ENCODE measurements at regions not wholly inside any gene's neighbourhood (a gene's known extent, or its start where the extent isn't known, plus 50 kb on each side); places are given as distances from the start of the nearest gene placed in this dataset.
"Not testable (repeated sequence)": the region's sequence is repeated elsewhere in the genome, so short reads cannot be mapped to it uniquely, and the experiment has no call there.

- H3K27ac Mint-ChIP-seq; H3K9me3 Mint-ChIP-seq; POLR2A ChIA-PET; intact Hi-C loops (cut with micrococcal nuclease); DNase-seq; H3K27me3 Mint-ChIP-seq; H3K4me1 Mint-ChIP-seq (ENCODE audit: low read depth); H3K4me3 Mint-ChIP-seq; H3K36me3 Mint-ChIP-seq (ENCODE audit: low read depth); ATAC-seq; CTCF ChIA-PET: not testable (repeated sequence)
Observed at GRCh38 chr15:84401891-84402840, 166.6 kb downstream of the GOLGA6L4 start.

DNA sequence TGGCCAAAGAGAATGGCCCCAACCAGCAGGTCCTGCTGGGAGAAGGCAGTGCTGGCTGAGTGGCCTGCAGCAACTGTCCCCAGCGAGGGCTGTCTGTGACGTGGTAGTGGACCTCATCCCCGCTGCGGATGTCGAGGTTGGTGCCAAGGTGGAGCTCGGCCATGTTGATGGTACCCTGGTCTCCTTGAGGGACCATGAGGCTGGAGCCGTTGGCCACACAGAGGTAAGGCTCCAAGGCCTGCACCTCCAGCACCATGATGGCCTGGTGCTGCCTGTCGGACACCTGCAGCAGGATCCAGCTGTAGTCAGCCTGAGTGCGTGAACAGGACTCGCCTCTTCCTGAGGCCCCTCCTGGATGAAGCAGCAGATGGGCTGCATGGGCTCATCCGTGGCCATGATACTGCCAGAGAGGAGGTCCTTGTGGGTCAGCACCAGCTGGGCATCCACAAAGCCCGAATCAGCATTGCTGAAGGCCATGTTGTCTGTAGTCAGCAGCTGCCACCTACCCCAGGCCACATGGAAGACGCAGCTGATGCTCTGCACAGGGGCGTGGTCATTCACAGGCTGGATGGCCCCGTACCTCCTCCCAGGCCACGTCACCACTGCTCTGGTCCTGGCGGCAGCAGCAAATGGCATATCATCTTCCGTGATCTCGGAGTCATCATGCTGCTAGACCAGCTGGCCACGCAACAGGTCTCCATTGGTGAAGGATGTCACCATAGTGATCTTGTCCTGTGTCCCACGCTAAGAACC lies 167.5 kb downstream of the GOLGA6L4 start:
- H3K4me3 Mint-ChIP-seq: no peak overlapping the region
- no peak for DNase-seq
- ChIA-PET CTCF (no interaction called here), POLR2A (no interaction called here)
- ATAC-seq: no peak
- no peaks in the 10 kb centered on the region for H3K36me3 Mint-ChIP-seq (ENCODE audit: low read depth)
- H3K4me1 Mint-ChIP-seq (ENCODE audit: low read depth): no peaks in the 10 kb centered on the region
- no peaks in the 10 kb centered on the region for H3K9me3 Mint-ChIP-seq
- intact Hi-C loops (cut with micrococcal nuclease): no loop called here
- no peak for TF ChIP-seq CTCF (IDR thresholded peaks at IDR 0.05)
- no peaks in the 10 kb centered on the region for H3K27me3 Mint-ChIP-seq
- no peak overlapping the region for H3K27ac Mint-ChIP-seq

GRCh38 chr15:84409357-84409756 lies 173.8 kb downstream of the GOLGA6L4 start:
- CTCF ChIA-PET; H3K9me3 Mint-ChIP-seq; DNase-seq; H3K27ac Mint-ChIP-seq; H3K4me3 Mint-ChIP-seq; H3K27me3 Mint-ChIP-seq; H3K36me3 Mint-ChIP-seq (ENCODE audit: low read depth); intact Hi-C loops (cut with micrococcal nuclease); ATAC-seq; POLR2A ChIA-PET; H3K4me1 Mint-ChIP-seq (ENCODE audit: low read depth): not testable (repeated sequence)

GRCh38 chr15:84421513-84422181 lies 179.2 kb upstream of the ZSCAN2 start:
- POLR2A ChIA-PET; H3K27ac Mint-ChIP-seq; DNase-seq; ATAC-seq; H3K4me3 Mint-ChIP-seq; H3K4me1 Mint-ChIP-seq (ENCODE audit: low read depth); H3K9me3 Mint-ChIP-seq; H3K36me3 Mint-ChIP-seq (ENCODE audit: low read depth); H3K27me3 Mint-ChIP-seq; CTCF ChIA-PET; intact Hi-C loops (cut with micrococcal nuclease): not testable (repeated sequence)

- not testable (repeated sequence) for H3K9me3 Mint-ChIP-seq
Observed at GRCh38 chr15:84425327-84425726, 175.5 kb upstream of the ZSCAN2 start.

DNA sequence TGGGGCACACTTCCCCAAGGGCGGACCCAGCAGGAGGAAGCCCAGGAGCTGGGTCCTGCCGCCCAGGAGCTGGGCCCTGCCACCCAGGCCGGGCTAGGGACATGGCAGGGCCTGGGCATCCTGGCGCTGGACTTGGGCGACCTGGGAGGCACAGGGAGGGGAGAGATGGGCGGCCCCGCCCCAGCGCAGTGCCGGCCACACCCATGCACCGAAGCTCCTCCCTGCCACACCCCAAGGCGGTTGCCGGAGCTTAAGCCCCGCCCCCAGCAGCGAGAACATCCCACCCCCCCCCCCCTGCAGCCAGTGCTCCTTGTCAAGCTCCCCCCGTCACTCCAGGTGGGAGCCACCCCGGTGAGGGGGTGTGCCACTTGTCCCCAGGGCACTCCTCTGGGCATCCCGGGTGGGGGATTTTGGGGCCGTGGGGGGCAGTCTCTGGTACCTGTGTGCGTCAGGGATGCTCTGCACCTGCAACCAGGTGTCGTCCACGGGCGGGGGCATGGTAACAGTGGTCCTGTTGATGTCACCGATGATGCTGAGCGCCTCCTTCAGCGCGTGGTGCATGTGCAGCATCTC lies 127.4 kb upstream of the ZSCAN2 start:
- H3K9me3 Mint-ChIP-seq; ATAC-seq; H3K27ac Mint-ChIP-seq; H3K4me1 Mint-ChIP-seq (ENCODE audit: low read depth); CTCF ChIA-PET; intact Hi-C loops (cut with micrococcal nuclease); H3K4me3 Mint-ChIP-seq; POLR2A ChIA-PET; DNase-seq; H3K27me3 Mint-ChIP-seq; H3K36me3 Mint-ChIP-seq (ENCODE audit: low read depth): not testable (repeated sequence)

More at GRCh38 chr15:84425327-84425726, 175.5 kb upstream of the ZSCAN2 start:
- H3K4me3 Mint-ChIP-seq; H3K27ac Mint-ChIP-seq; CTCF ChIA-PET; H3K4me1 Mint-ChIP-seq (ENCODE audit: low read depth); DNase-seq; ATAC-seq; H3K36me3 Mint-ChIP-seq (ENCODE audit: low read depth); POLR2A ChIA-PET; intact Hi-C loops (cut with micrococcal nuclease); H3K27me3 Mint-ChIP-seq: not testable (repeated sequence)

DNA sequence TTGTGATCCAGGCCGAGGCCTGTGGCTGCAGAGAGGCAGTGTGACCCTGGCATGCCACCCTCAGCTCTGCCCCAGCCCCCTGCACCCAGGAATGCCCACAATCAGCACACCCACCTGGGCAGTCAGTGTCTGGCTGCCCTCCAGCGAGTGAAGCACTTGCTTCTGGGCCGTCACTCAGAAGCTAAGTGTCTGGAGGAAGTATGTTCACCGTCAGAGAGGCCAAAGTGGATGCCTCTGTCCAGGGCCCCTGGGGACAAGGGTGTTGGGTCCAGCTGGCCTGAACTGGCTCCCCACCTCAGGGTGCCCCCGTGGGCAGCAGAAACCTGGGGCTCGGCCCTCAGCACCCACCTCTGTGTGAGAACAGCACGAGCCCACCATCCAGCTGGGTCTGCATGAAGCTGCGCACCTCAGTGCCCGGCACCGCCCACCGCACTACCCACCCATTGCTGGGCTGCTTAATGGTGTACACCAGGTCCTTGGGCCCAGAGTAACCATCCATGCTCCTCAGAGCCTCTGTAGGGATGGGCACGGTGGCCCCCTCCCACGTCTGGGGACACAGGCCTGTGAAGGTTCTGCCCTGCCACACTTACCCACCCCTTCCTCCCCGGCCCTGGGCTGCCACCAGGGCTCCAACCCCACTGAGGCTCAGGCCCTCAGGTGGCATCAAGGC lies 124.3 kb upstream of the ZSCAN2 start:
- H3K27ac Mint-ChIP-seq; ATAC-seq; CTCF ChIA-PET; POLR2A ChIA-PET; DNase-seq; H3K4me3 Mint-ChIP-seq; H3K4me1 Mint-ChIP-seq (ENCODE audit: low read depth); H3K9me3 Mint-ChIP-seq; H3K36me3 Mint-ChIP-seq (ENCODE audit: low read depth); H3K27me3 Mint-ChIP-seq; intact Hi-C loops (cut with micrococcal nuclease): not testable (repeated sequence)

DNA sequence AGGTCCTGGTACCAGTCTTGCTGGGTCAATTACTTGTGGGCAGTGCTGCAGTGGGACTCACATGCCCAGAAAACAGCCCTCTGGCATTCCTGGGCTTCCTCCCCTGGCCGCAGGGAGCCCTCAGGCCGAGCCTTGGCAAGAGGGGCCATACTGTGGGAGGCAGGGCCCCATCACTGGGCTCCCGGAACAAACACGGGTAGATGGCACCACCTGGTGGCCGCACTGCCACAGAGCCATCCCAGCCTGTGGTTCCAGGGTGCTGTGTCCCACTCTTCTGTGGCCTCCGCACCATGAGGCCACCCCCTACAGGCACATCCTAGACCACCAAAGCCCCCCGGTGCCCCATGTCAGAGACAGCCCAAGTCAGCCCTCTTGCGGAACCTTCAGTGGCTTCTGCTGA lies 123.3 kb upstream of the ZSCAN2 start:
- peak; percentile 94 for ATAC-seq
- H3K27me3 Mint-ChIP-seq; H3K36me3 Mint-ChIP-seq (ENCODE audit: low read depth); DNase-seq; H3K4me1 Mint-ChIP-seq (ENCODE audit: low read depth); intact Hi-C loops (cut with micrococcal nuclease); H3K27ac Mint-ChIP-seq; H3K9me3 Mint-ChIP-seq; H3K4me3 Mint-ChIP-seq; CTCF ChIA-PET; POLR2A ChIA-PET: not testable (repeated sequence)

GRCh38 chr15:84480174-84480681 lies 120.6 kb upstream of the ZSCAN2 start:
- POLR2A ChIA-PET; CTCF ChIA-PET; H3K9me3 Mint-ChIP-seq; H3K36me3 Mint-ChIP-seq (ENCODE audit: low read depth); H3K27ac Mint-ChIP-seq; H3K4me1 Mint-ChIP-seq (ENCODE audit: low read depth); intact Hi-C loops (cut with micrococcal nuclease); H3K4me3 Mint-ChIP-seq; H3K27me3 Mint-ChIP-seq; DNase-seq: not testable (repeated sequence)
- peak; percentile 31 for ATAC-seq

GRCh38 chr15:84483859-84484258 lies 117.0 kb upstream of the ZSCAN2 start:
- DNase-seq: peak; percentile 0
- H3K36me3 Mint-ChIP-seq (ENCODE audit: low read depth); CTCF ChIA-PET; H3K4me3 Mint-ChIP-seq; POLR2A ChIA-PET; H3K27ac Mint-ChIP-seq; H3K9me3 Mint-ChIP-seq; H3K27me3 Mint-ChIP-seq; intact Hi-C loops (cut with micrococcal nuclease); H3K4me1 Mint-ChIP-seq (ENCODE audit: low read depth); ATAC-seq: not testable (repeated sequence)

All from activated CD8-positive, alpha-beta T cell treated with anti-CD3 and anti-CD28 coated beads for 36 hours (primary cell).